Stimulated activated CD4-positive, alpha-beta T cell treated with anti-CD3 and anti-CD28 coated beads, Interleukin-1b, Interleukin-23, amount 100 ng/mL, for 48 hours (primary cell): ENCODE measurements at regions not wholly inside any gene's neighbourhood (a gene's known extent, or its start where the extent isn't known, plus 50 kb on each side); places are given as distances from the start of the nearest gene placed in this dataset.
"Not testable (repeated sequence)": the region's sequence is repeated elsewhere in the genome, so short reads cannot be mapped to it uniquely, and the experiment has no call there.

ENCODE experiments used
- DNase-seq: peaks from one replicate; pipeline ENCODE4 v3.0.0-alpha.2; 2020

DNA sequence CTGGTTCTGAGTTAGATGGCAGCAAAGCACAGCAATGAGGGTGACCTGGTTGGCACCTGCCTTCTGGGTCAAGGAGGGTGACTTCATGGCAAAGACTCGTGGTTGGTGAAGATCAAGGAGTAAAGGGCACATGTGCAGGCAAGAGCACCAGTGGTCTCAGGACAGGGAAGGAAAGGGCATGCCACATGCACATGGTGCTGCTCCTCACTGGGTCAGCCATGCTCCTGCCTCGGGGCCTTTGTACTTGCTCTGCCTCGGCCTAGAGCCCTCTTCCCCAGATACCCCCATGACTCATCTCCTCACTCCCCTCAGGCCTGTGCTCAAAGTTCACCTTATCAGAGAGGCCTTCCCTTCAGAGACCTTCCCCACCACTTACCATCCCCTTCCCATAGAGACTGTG, 106.7 kb upstream of the KDM7A start:
- no peak for DNase-seq

DNA sequence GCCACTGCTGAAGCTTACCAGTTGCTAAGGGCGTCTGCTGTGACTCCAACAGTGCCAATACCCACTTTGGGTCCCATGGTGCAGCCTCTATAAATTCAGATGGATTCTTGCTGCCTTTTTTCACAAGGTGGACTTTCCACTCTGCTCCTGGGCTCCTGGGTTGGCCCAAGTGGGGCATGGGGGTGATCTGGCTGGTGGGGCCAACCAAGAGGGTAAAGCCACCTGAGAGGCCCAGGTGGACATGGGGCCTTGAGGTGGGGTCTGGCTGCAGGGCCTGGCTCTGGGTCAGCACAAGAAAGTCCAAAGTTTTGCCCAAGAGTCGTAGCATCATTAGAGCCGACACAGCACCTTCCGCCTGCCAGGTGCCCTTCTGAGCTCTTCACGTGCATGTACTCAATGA, 105.2 kb upstream of the KDM7A start:
- no peak for DNase-seq

DNA sequence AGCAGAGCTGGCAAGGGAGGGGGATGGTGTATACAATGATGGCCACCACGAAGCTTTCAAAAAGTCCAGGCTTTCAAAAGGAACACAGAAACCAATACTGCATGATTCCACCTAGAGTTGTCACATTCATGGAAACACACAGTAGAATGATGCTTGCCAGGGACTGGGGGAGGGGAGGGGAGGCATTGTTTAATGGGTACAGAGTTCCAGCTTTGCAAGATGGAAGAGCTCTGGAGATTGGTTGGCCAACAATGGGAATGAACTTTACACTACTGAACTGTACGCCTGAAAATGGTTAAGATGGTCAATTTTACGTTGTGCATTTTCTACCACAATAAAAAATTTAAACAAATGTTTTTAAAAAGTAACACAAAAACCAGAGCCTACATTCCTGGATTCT, 104.5 kb upstream of the KDM7A start:
- DNase-seq, result no peak

DNA sequence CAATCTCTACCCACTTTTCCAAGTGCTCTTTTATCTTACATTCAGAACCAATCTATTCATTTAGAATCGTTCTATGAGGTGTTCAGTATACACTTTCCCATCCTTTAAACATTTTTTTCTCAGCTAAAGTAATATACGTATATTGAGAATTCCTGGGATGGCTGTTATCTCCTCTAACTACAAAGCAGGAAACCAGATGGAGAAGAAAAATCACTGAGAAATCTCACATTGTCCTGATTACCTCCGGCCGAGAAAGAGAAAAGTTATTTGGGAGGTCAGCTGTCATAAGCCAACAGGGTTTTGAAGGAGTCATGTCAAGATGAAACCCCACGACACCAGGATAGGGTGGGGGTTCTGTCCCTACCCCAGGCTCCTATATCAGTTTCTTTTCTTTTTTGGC, 99.2 kb upstream of the KDM7A start:
- DNase-seq, result no peak

DNA sequence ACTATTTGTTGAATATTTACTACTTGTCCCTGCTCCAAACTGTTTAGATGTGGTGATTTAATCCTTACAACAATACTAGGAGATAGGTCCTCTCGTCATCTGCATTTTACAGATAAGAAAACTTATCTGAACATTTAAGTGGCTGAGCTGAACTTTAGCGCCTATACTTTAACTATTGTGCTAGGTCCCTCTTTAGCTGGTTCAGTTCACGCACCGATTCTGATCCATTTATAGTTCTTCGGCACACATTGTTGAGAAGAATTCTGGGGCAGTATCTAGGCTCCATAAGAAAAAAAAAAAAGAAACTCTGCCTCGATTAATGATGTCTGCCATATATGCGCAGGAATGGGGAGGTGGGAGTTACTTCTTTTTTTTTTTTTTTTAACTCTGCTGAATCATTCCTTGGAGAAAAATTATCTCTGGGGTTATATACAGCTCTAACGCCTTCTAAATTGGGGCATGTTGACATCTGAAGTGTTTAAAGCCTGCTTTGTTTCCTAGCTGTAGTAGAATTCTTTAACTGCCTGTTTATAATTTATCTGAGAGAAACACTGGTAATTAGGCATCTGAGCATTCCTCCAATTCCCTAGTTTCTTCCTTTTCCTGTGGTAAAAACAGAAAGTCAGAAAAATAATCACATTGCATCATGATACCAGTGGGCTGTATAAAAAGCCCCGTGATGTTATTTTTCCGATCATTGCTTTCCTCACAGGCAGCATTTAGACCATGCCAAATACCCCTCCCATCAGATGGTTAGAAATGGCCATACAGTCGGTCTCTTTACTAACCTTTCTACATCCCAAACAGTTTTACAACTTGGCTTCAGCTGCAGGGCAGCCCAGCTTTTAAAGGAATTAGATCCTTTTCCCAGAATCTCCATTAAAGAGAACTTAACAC, 98.5 kb upstream of the KDM7A start:
- no peak for DNase-seq

DNA sequence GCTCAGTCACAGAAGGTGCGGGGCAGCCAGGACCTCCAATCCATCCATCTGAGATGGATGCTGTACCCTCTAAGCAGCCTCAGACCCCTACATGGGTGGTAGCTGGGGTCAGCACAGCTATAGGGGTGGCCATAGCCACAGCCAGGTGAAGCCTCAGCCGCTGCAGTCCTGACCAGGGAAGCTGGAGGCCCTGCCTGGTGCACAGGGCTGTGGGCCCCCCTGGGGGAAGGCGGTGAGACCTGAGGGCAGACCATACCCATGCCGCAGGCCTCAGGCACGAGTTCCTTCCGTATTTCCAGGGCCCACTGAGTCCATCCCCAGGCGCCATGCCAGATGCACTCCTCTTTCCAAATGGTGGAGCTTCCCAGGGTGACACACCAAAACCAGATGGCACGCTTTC, 96.6 kb upstream of the KDM7A start:
- DNase-seq, result no peak

DNA sequence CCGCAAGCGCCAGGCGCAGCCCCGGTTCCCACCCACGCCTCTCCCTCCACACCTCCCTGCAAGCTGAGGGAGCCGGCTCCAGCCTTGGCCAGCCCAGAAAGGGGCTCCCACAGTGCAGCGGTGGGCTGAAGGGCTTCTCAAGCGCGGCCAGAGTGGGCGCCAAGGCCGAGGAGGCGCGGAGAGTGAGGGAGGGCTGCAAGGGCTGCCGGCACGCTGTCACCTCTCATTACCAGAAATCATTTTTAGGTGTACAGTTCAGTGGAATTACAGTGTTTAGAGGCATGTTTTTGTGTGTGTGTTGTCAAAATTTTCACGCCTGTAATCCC, 94.8 kb upstream of the KDM7A start:
- DNase-seq, result not testable (repeated sequence)

DNA sequence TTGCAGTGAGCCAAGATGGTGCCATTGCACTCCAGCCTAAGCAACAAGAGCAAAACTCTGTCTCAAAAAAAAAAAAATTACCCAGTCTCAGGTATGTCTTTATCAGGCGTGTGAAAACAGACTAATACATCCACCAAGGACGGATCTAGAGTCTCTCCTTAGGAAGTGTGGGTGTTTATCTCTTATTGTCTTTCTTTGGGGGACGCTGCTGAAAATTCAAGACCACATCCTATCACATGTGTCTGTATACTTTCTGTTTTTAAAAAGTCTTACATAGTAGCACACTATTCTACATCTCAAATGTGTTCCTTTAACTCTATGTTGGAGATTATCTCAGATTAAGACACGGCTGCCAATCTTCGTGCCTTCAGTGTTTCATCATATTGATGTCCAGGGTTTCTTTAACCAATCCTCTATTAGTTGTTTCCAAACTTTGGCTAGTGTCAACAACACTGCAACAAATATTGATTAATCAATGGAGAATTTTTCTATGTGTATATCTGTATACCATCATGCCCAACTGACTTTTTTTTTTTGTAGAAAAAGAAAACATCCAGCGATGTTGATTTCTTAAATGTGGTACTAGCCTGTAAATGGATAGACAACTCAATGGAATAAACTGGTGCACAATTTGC, 92.3 kb upstream of the KDM7A start:
- DNase-seq, result no peak

DNA sequence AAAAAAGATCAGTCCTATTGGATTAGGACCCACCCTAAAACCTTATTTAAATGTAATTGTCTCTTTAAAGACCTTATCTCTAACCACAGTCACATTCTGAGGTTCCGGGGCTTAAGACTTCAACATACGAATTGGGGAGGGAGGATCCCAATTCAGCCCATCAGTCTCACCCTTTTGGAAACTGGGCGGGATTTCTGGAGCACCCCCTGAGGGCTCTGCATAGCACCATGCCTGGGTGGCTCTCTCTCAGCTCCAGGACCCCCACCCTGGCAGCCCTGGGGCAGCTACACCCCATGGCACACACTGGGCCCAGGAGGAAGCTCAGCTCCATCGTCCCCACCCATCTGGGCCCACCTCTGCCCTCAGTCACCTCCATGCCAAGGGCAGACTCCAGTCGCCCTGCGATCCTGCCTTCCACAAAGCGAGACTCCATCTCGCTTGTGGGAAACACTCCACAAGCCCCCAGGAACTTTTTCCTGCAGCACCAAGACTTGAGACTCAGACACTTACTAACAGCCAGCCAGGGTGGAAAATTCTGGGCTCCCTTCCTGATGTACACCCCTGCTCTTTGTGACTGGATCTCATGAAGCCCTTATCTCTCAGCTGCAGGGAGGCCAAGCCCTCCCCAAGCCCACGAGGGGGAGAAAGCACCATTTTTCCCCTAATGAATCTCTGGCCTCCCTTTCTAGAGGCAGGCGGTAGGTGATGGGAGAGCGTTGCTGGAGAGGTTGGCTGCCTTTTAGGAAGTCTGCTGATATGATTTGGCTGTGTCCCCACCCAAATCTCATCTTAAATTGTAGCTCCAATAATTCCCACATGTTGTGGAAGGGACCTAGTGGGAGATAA, 90.8 kb upstream of the KDM7A start:
- DNase-seq, result no peak

DNA sequence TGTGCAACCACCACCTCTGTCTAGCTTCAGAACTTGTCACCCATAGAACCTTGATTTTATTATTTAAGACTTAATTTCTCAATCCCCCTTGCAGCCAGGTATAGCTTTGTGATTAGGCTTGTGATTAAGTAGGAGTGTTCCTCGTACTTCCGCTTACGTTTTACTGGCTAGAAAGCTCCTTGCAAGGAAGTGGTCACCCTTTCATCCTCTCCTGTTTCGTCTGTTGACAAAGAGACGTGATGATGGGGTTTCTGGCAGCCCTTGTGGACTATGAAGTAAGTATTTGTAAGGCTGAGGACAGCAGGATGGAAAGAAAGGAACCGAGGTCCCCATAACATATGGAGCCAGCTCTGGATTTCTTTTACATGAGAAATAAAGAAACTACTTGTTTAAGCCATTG, 86.5 kb upstream of the KDM7A start:
- DNase-seq, result peak; percentile 32

DNA sequence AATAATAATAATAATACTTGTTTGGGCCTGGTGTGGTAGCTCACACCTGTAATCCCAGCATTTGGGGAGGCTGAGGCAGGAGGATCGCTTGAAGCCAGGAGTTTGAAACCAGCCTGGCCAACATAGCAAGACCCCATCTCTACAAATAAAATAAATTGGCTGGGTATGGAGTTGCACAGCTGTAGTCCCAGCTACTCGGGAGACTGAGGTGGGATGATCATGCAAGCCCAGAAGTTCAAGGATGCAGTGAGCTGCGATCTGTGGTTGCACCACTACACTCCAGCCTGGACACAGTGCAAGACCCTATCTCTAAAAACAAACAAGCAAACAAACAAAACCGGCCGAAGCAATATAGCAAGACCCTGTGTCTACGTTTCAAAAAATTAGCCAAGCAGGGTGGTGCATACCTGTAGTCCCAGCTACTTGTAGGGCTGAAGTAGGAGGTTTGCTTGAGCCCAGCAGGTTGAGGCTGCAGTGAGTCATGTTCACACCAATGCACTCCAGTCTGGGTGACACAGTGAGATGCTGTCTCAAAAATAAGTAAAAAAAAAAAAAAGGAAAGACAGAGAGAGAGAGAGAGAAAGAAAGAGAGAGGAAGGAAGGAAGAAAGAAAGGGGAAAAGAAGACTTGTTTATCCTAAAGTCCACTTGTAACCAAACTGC, 85.6 kb upstream of the KDM7A start:
- peak; percentile 29 for DNase-seq

DNA sequence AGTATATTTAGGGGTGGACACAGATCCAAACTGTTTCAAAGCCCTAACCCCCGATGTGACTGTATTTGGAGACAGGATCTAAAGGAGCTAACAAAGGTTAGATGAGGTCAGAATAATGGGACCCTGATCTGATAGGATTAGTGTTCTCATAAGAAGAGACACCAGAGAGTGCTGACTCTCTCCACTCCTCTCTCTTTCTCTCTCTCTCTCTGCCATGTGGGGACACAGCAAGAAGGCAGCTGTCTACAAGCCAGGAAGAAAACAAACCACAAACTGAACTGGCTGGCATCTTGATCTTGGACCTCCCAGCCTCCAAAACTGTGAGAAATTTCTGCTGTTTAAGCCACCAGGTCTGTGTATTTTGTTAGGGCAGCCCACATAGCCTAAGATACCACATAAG, 84.7 kb upstream of the KDM7A start:
- no peak for DNase-seq

DNA sequence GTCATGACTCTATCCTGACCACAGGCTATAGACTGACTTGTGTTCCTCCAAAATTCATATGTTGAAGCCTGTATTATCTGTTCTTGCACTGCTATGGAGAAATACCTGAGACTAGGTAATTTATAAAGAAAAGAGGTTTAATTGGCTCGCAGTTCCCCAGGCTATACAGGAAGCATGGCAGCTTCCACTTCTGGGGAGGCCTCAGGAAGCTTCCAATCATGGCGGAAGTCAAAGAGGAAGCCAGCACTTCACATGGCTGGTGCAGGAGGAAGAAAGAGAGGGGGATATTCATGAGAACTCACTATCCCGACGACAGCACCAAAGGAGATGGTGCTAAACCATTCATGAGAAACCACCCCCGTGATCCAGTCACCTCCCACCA, 84.3 kb upstream of the KDM7A start:
- DNase-seq, result no peak

DNA sequence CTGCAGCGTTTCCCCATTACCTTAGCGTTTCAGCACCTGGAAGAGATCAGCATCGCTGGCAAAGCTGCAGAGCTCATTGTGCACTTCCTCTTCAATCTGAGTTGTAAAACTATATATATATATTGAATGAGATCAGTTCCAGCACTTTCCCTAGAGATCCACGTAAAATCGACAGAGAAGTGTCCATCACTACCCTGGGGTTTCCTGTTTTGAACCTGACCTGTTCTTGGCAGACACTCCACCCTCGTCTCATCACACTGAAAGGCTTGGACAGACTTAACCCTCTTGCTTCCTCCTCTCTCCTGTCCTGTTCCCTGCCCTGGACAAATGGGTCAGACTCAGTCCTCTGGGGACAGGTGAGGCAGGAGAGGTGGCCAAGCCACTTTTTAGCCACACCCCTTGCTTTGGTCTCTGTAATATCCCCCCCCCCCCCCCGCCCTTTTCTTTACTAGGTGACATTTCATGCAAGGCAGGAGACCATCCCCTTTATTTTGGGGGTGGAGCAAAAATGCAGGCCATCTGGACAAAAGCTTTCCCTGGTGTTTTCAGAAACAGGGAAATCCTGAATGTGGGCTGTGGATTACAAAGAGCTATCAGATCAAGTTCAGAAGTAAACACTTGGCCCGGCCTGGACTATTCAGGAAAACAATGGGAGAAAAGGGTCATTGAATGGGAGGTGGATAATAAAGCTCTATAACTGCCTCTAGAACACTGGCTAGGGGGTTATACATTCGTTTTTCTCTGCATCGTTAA, 83.7 kb upstream of the KDM7A start:
- DNase-seq, result no peak

DNA sequence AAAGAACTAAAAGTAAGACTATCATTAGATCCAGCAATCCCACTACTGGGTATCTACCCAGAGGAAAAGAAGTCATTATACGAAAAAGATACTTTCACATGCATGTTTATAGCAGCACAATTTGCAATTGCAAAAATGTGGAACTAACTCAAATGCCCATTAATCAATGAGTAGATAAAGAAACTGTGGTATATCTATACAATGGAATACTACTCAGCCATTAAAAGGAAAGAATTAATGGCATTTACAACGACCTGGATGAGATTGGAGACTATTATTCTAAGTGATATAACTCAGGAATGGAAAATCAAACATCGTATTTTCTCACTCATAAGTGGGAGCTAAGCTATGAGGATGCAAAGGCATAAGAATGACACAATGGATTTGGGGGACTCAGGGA, 80.5 kb upstream of the KDM7A start:
- not testable (repeated sequence) for DNase-seq

DNA sequence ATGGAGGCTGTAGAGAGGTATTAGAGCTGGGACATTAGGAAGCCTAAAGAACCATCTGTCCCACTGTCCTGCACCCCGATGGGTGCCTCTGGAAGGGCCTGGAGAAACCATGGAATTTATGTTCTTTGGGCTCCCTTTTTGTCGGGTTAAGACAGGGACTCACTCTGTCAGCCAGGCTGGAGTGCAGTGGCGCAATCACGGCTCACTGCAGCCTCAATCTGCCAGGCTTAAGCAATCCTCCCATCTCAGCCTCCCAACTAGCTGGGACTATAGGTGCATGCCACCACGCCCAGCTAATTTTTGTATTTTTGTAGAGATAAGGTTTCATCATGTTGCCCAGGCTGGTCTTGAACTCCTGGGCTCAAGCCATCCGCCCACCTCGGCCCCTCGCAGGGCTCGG, 78.2 kb upstream of the KDM7A start:
- not testable (repeated sequence) for DNase-seq

DNA sequence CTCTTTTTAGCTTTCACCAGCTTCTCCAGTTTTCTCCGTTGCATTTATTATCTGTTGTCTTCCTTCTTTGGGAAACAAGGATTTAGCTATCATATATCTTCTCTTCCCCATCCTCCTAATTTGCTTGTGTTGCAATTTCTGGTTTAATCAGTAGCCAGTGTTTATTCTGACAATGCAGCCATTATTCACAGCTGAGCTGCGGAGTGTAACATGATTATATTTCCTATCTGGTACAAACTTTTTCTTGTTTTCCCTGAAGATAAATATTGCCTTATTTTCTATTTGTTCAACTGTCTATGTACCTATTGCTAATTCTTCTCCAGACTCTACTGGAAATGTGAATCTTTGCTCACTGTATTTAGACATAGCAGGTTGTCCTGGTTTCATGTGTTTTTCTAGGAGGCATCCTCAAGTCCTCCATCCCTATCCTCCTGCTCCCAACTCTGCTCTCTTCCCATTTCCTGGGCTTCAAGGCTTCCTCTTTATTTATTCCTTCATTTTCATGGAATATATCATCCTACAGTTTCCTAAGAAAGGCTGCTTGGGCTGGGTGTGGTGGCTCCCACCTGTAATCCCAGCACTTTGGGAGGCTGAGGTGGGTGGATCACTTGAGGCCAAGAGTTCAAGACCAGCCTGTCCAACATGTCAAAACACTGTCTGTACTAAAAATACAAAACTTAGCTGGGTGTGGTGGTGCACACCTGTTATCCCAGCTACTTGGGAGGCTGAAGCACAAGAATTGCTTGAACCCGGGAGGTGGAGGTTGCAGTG, 72.4 kb upstream of the KDM7A start:
- DNase-seq, result no peak

DNA sequence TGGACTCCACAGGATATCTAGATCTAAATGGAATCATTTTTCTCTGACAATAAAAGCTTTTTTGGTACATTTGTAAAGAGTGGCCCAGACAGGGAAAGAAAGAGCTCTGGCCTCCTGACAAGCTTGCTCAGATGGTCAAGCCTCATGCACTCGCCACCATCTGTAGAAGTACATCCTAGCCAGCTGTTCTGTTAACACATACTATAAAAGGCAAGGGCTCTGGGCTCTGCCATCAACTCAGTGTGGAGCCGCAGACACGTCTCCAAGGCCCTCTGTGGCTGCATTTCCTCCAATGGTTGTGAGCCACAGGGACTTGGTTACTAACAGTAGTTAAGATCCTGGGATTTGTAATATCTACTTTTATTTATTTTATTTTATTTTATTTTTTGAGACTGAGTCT, 70.8 kb upstream of the KDM7A start:
- DNase-seq, result no peak

DNA sequence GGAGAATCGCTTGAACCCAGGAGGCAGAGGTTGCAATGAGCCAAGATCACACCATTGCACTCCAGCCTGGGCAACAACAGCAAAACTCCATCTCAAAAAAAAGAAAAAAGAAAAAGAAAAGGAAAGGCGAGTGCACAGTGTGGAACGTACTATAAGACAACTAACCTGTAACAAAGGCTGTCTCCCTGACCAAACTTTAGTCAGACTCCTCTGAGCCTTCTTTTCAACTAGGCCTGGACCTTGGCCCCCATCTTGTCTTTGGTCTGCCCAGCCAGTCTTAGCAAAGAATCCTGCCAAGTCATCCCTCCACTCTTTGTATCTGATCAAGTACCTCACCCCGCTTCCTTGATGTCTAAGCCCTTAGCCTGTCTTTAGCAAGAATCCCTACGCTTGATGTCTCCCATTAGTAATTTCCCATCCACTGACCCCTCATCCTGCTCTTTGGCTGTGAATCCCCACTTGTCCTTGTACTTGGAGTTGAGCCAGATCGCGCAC, 68.9 kb upstream of the KDM7A start:
- no peak for DNase-seq

DNA sequence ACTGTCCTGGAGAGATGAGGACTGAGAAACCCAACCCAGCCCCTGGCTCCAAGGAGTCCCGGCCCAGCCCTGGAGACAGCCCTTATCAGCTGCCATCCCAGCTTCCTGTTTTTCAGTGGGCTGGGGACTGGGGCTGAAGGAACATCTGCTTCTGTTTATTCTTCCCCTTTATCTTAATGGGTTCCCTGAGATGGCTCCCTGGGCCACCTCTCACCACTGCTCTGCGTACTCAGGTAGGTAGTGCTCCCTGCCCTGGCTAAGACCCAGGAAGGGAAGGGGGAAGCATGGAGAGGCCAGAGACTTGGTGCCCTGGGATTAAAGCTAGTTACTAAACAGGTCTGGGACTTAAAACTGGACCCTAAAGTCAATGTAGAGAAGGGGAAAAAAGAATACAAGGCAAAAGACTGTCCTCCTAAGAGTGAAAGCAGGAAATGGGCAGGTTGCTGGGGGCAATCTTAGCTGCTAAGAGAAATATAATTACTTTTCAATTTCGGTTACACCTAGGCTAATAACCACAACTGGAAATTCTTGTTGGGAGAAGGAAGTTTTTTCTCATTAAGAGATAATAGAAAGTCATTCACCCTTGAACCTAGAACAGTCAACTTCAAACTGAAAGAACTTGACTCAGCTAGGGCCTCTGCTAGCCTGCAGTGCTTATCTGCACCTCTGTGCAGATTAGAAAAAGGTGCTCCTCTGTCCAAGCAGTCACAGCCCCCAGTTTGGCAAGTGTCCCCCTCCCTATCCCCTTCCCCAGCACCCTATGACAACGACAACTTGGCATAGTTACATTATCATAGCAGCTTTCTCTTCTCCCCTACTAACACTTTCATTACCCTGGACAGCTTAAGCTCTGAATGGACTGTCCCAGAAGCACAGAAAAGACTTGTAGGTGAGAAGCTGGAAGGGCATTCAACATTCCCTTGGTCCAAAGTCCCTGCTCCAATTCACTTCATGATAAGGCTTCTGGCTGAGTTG, 65.6 kb upstream of the KDM7A start:
- no peak for DNase-seq

DNA sequence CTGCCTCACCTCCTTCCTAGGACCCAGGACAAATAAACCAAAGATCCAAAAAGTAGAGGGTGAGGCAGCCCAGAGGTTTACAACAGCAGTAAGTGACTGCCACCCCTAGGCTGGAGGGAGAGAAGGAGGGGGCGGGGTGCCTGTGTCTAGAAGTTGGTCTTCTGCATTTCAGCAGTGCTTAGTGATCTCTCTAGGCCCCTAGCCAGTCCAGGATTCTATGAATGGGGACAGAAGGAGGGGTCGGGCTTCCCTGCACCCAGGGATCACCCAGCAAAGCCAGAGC, 62.8 kb upstream of the KDM7A start:
- no peak for DNase-seq
